Activated CD8-positive, alpha-beta T cell treated with anti-CD3 and anti-CD28 coated beads, Interleukin-2, amount 10 ng/mL, durations not matched to agents 7 days and 5 days (primary cell): ENCODE measurements at regions not wholly inside any gene's neighbourhood (a gene's known extent, or its start where the extent isn't known, plus 50 kb on each side); places are given as distances from the start of the nearest gene placed in this dataset.

ENCODE experiments used
- ATAC-seq: fragments of 150-1000 bp; cut with Tn5 transposase; one replicate; pipeline ENCODE4 v1.10.0; 2021; ENCODE audit warnings: moderate library complexity
- CTCF ChIA-PET: fragments of 350-600 bp; sonication (Branson Sonifier 250); formaldehyde crosslinking; loops from one replicate; lab custom pipeline; 2021; ENCODE audit warnings: antibody characterized with exemption; lab: Charles Lee
- POLR2A ChIA-PET: fragments of 350-600 bp; sonication (Branson Sonifier 250); formaldehyde crosslinking; loops from one replicate; lab custom pipeline; 2021; ENCODE audit warnings: antibody characterized with exemption; lab: Charles Lee
- DNase-seq: peaks from one replicate; pipeline ENCODE4 v3.0.0-alpha.2; 2020
- H3K27ac Mint-ChIP-seq: one replicate; pipeline ENCODE4 v1.8.0; 2021; ENCODE audit warnings: mild to moderate bottlenecking, mixed read lengths
- H3K27me3 Mint-ChIP-seq: one replicate; pipeline ENCODE4 v1.8.0; 2021; ENCODE audit warnings: low read depth, mixed read lengths
- H3K36me3 Mint-ChIP-seq: one replicate; pipeline ENCODE4 v1.8.0; 2021; ENCODE audit warnings: low read depth, mixed read lengths
- H3K4me1 Mint-ChIP-seq: one replicate; pipeline ENCODE4 v1.8.0; 2021; ENCODE audit warnings: low read depth, mixed read lengths
- H3K4me3 Mint-ChIP-seq: one replicate; pipeline ENCODE4 v1.8.0; 2021; ENCODE audit warnings: mild to moderate bottlenecking, mixed read lengths
- H3K9me3 Mint-ChIP-seq: one replicate; pipeline ENCODE4 v1.8.0; 2022; ENCODE audit warnings: mixed read lengths; ENCODE audit not compliant: insufficient read depth

GRCh38 chr13:65638572-65639168, 1591.5 kb downstream of the PCDH9 start:
- H3K36me3 Mint-ChIP-seq, result no peaks in the 10 kb centered on the region
- no peak overlapping the region for H3K27ac Mint-ChIP-seq
- H3K9me3 Mint-ChIP-seq, result peaks cover 13% of the 10 kb centered on the region
- no peak overlapping the region for H3K4me3 Mint-ChIP-seq
- H3K27me3 Mint-ChIP-seq, result no peaks in the 10 kb centered on the region
- ChIA-PET CTCF (interaction anchor here (1.2 kb wide), 1 partner anchor 10 kb away, joined by 4 read pairs; no protein-coding TSS in a partner anchor), POLR2A (no interaction called here)
- no peaks in the 10 kb centered on the region for H3K4me1 Mint-ChIP-seq
- ATAC-seq, result no peak
- DNase-seq, result no peak

DNA sequence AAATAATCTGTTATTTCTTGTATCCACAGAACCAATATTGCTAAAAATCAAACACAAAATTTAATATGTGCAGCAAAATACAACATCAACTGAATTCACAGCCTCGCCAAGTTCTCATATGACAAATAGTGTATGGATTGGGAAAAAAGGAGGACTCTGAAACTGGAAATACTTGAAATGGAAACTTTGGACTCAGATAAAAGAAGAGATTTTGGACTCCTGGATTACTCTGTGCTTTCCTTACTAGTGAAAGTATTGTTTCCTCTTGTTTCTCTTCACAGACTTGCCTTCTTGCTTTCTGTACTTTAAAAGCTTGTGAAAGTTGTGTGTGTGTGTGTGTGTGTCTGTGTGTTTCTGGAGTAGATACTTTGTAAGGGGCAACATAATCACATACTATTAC, 1596.3 kb downstream of the PCDH9 start:
- Mint-ChIP-seq H3K27me3 (no peaks in the 10 kb centered on the region), H3K9me3 (peaks cover 12% of the 10 kb centered on the region), H3K4me3 (no peak overlapping the region), H3K27ac (no peak overlapping the region), H3K36me3 (no peaks in the 10 kb centered on the region), H3K4me1 (no peaks in the 10 kb centered on the region)
- CTCF ChIA-PET, result no interaction called here
- DNase-seq (no peak), ATAC-seq (no peak)
- POLR2A ChIA-PET, result no interaction called here

- no peak for DNase-seq
- ChIA-PET POLR2A (no interaction called here), CTCF (no interaction called here)
- Mint-ChIP-seq H3K4me1 (no peaks in the 10 kb centered on the region), H3K36me3 (no peaks in the 10 kb centered on the region), H3K4me3 (no peak overlapping the region), H3K27me3 (no peaks in the 10 kb centered on the region), H3K27ac (no peak overlapping the region), H3K9me3 (peaks cover 5% of the 10 kb centered on the region)
- ATAC-seq, result no peak
Observed at GRCh38 chr13:65631078-65631477, 1599.1 kb downstream of the PCDH9 start.

DNA sequence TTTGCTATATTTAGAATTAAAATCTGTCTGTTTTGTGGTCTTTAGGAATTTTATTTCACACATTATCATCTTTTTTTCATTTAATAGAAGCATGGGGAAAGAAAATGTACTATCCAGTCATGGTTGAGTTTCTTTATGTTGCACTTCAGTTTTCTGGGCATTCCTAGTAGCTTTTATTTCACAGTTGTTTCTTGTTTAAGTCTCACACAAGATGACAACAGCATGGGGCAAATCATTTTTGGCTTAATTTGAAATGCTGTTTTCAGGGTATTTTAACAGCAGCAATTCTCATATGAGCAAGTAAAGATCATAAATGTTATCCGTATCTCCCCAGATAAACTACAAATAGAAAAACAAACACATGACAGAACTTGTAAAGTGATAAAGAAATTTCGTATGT, 1600.2 kb downstream of the PCDH9 start:
- Mint-ChIP-seq H3K4me3 (no peak overlapping the region), H3K9me3 (no peaks in the 10 kb centered on the region), H3K4me1 (no peaks in the 10 kb centered on the region), H3K27ac (no peak overlapping the region), H3K27me3 (no peaks in the 10 kb centered on the region), H3K36me3 (no peaks in the 10 kb centered on the region)
- DNase-seq (no peak), ATAC-seq (no peak)
- POLR2A ChIA-PET, result no interaction called here
- CTCF ChIA-PET, result no interaction called here

DNA sequence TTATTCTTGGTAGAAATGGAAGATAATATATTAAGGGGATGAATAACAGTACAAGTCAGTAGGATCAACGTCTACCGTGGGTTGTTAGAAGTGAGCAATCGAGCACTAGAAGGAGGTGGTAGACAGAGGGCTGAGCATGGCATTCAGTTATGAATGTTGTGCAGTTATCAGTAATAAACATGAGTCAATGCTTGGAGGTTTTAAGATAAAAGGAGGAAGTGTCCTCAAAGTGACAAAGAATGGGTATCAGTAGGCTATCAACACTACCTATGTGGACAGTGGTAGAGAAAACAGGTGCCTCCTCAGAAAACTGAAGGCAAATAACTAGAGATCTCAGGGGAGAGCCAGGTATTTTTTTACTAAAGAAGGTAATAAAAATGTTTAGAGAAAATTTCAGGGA, 1607.0 kb downstream of the PCDH9 start:
- no peak for ATAC-seq
- CTCF ChIA-PET, result no interaction called here
- peaks cover 15% of the 10 kb centered on the region for H3K9me3 Mint-ChIP-seq
- no peaks in the 10 kb centered on the region for H3K27me3 Mint-ChIP-seq
- POLR2A ChIA-PET, result no interaction called here
- no peak overlapping the region for H3K4me3 Mint-ChIP-seq
- H3K27ac Mint-ChIP-seq, result no peak overlapping the region
- DNase-seq, result no peak
- H3K4me1 Mint-ChIP-seq, result no peaks in the 10 kb centered on the region
- H3K36me3 Mint-ChIP-seq, result no peaks in the 10 kb centered on the region

DNA sequence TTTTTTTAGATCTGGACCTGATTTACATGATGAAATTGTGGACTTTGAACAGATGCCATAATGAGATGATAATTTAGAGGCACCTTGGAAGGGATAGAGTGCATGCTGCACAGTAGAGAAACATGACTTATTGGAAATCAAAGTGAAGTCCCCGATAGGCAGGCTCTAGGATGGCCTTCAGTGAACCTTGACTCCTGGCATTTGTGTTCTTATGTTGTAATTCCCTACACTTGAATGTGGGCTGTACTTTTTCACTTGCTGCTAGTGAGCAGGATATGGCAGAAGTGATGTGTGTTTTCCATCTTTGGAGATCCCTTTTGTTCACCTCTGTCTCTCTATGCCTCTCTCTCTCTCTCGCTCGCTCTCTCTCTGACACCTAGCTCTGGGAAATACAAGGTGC, 1614.6 kb downstream of the PCDH9 start:
- H3K9me3 Mint-ChIP-seq, result peaks cover 13% of the 10 kb centered on the region
- H3K4me3 Mint-ChIP-seq, result no peak overlapping the region
- ATAC-seq (no peak), DNase-seq (no peak)
- no peak overlapping the region for H3K27ac Mint-ChIP-seq
- no peaks in the 10 kb centered on the region for H3K36me3 Mint-ChIP-seq
- no peaks in the 10 kb centered on the region for H3K4me1 Mint-ChIP-seq
- CTCF ChIA-PET, result no interaction called here
- H3K27me3 Mint-ChIP-seq, result no peaks in the 10 kb centered on the region
- POLR2A ChIA-PET, result no interaction called here

DNA sequence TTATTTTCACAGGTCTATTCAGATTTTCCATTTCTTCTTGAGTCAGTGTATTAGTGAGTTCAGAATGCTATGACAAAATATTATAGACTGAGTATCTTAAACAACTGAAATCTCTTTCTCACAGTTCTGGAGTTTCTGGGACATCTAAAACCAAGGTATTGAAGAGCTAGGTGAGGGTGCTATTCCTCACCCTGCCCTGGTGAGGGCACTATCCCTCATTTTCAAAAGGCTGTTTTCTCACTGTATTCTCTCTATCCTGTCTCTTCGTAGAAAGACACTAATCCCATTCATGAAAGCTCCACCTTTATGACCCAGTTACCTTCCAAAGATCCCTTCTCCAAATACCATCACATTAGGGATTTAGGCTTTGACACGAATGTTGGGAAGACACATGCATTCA, 1617.1 kb downstream of the PCDH9 start:
- POLR2A ChIA-PET, result no interaction called here
- no peaks in the 10 kb centered on the region for H3K4me1 Mint-ChIP-seq
- no peak overlapping the region for H3K27ac Mint-ChIP-seq
- DNase-seq (no peak), ATAC-seq (no peak)
- CTCF ChIA-PET, result no interaction called here
- no peak overlapping the region for H3K4me3 Mint-ChIP-seq
- no peaks in the 10 kb centered on the region for H3K27me3 Mint-ChIP-seq
- peaks cover 6% of the 10 kb centered on the region for H3K9me3 Mint-ChIP-seq
- H3K36me3 Mint-ChIP-seq, result no peaks in the 10 kb centered on the region

- CTCF ChIA-PET, result no interaction called here
- H3K36me3 Mint-ChIP-seq, result no peaks in the 10 kb centered on the region
- no peak overlapping the region for H3K4me3 Mint-ChIP-seq
- H3K27ac Mint-ChIP-seq, result no peak overlapping the region
- POLR2A ChIA-PET, result no interaction called here
- H3K9me3 Mint-ChIP-seq, result no peaks in the 10 kb centered on the region
- no peak for DNase-seq
- ATAC-seq, result no peak
- no peaks in the 10 kb centered on the region for H3K4me1 Mint-ChIP-seq
- H3K27me3 Mint-ChIP-seq, result no peaks in the 10 kb centered on the region
Observed at GRCh38 chr13:65609350-65609749, 1620.8 kb downstream of the PCDH9 start.

GRCh38 chr13:65606622-65607021, 1623.5 kb downstream of the PCDH9 start:
- no peak for DNase-seq
- Mint-ChIP-seq H3K36me3 (no peaks in the 10 kb centered on the region), H3K9me3 (peaks cover 4% of the 10 kb centered on the region), H3K27ac (no peak overlapping the region), H3K4me1 (no peaks in the 10 kb centered on the region), H3K27me3 (no peaks in the 10 kb centered on the region), H3K4me3 (no peak overlapping the region)
- POLR2A ChIA-PET, result no interaction called here
- ATAC-seq, result no peak
- CTCF ChIA-PET, result no interaction called here

- ChIA-PET POLR2A (no interaction called here), CTCF (no interaction called here)
- no peak overlapping the region for H3K27ac Mint-ChIP-seq
- DNase-seq, result no peak
- peaks cover 4% of the 10 kb centered on the region for H3K9me3 Mint-ChIP-seq
- H3K4me3 Mint-ChIP-seq, result no peak overlapping the region
- ATAC-seq, result no peak
- H3K4me1 Mint-ChIP-seq, result no peaks in the 10 kb centered on the region
- no peaks in the 10 kb centered on the region for H3K27me3 Mint-ChIP-seq
- H3K36me3 Mint-ChIP-seq, result no peaks in the 10 kb centered on the region
Observed at GRCh38 chr13:65605396-65605795, 1624.7 kb downstream of the PCDH9 start.

GRCh38 chr13:65603160-65603559, 1627.0 kb downstream of the PCDH9 start:
- Mint-ChIP-seq H3K27ac (no peak overlapping the region), H3K4me3 (no peak overlapping the region), H3K4me1 (no peaks in the 10 kb centered on the region), H3K9me3 (peaks cover 4% of the 10 kb centered on the region), H3K36me3 (no peaks in the 10 kb centered on the region), H3K27me3 (no peaks in the 10 kb centered on the region)
- ChIA-PET POLR2A (no interaction called here), CTCF (no interaction called here)
- no peak for DNase-seq
- ATAC-seq, result no peak

GRCh38 chr13:65601855-65602254, 1628.3 kb downstream of the PCDH9 start:
- H3K4me1 Mint-ChIP-seq, result no peaks in the 10 kb centered on the region
- peaks cover 4% of the 10 kb centered on the region for H3K9me3 Mint-ChIP-seq
- no peaks in the 10 kb centered on the region for H3K27me3 Mint-ChIP-seq
- ATAC-seq (no peak), DNase-seq (no peak)
- H3K27ac Mint-ChIP-seq, result no peak overlapping the region
- POLR2A ChIA-PET, result no interaction called here
- no peak overlapping the region for H3K4me3 Mint-ChIP-seq
- no peaks in the 10 kb centered on the region for H3K36me3 Mint-ChIP-seq
- CTCF ChIA-PET, result no interaction called here

GRCh38 chr13:65600702-65601101, 1629.4 kb downstream of the PCDH9 start:
- POLR2A ChIA-PET, result no interaction called here
- Mint-ChIP-seq H3K4me3 (no peak overlapping the region), H3K9me3 (peaks cover 4% of the 10 kb centered on the region), H3K27me3 (no peaks in the 10 kb centered on the region), H3K27ac (no peak overlapping the region), H3K36me3 (no peaks in the 10 kb centered on the region), H3K4me1 (no peaks in the 10 kb centered on the region)
- DNase-seq, result no peak
- CTCF ChIA-PET, result no interaction called here
- no peak for ATAC-seq
